DMS153 (cell line): ENCODE measurements at regions not wholly inside any gene's neighbourhood (a gene's known extent, or its start where the extent isn't known, plus 50 kb on each side); places are given as distances from the start of the nearest gene placed in this dataset.

Source experiments
- DNase-seq: peaks from one replicate; lab custom pipeline; 2025; lab: John Stamatoyannopoulos, UW

DNA sequence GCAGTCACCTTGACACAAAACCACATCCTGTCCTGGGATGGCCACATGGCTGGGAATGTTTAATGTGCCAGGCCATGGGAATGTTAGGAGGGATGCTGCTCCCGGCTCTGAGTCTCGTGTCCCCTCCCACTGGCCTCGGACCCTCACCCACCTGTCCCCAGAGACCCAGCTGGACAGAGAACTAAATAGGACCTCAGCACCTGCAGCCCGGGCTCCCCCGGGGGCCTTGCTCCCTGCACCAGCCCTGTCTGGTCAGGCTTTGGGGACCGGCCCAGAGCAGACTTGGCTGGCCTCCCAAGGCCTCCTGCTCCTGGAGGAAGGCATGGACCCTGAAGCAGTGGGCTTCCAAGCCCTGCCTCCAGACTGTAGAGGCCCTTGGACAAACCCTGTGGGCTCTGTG, 100.0 kb upstream of the IQSEC1 start:
- no peak for DNase-seq

DNA sequence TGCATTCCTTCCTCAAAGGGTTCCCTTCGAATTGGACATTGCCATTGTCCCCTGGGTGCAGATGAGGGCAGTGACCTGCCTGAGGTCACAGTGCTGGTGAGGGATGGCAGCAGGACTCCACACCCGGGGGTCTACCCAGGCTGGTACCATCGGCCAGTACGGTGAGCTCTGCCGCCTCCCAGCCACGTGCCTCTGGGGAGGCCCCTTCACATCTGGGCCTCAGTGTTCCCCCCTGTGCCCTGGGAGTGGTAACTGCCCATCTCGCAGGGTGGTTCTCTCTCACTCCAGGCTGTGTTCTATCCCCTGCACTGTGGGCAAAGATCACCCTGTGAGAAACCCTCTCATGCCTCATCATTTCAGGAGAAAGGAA, 99.4 kb upstream of the IQSEC1 start:
- no peak for DNase-seq

- DNase-seq, result no peak
These were observed 98.7 kb upstream of the IQSEC1 start for GRCh38 chr3:13171704-13172643.

GRCh38 chr3:13170317-13170716, 97.1 kb upstream of the IQSEC1 start:
- no peak for DNase-seq

DNA sequence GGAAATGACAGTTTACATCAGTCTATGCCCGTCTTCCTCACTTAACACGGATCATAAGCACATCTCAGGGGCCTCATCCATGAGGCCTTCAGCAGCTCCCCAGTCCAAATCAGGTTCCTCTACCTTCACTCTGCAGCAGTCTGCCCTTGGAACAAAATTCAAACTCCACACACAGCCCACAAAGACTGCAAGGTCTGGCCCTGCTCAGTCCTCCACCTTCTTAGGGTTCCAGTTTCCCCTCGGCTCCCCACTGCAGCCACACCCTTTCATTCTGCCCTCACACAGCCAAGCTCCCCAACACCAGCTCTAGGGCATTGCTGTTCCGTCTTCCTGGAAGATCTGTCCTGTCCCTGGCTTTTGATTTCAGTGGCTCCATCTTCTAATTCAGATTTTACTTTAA, 95.2 kb upstream of the IQSEC1 start:
- no peak for DNase-seq

GRCh38 chr3:13167829-13168228, 94.6 kb upstream of the IQSEC1 start:
- no peak for DNase-seq

- no peak for DNase-seq
These were observed 94.0 kb upstream of the IQSEC1 start for GRCh38 chr3:13167064-13167743.

DNA sequence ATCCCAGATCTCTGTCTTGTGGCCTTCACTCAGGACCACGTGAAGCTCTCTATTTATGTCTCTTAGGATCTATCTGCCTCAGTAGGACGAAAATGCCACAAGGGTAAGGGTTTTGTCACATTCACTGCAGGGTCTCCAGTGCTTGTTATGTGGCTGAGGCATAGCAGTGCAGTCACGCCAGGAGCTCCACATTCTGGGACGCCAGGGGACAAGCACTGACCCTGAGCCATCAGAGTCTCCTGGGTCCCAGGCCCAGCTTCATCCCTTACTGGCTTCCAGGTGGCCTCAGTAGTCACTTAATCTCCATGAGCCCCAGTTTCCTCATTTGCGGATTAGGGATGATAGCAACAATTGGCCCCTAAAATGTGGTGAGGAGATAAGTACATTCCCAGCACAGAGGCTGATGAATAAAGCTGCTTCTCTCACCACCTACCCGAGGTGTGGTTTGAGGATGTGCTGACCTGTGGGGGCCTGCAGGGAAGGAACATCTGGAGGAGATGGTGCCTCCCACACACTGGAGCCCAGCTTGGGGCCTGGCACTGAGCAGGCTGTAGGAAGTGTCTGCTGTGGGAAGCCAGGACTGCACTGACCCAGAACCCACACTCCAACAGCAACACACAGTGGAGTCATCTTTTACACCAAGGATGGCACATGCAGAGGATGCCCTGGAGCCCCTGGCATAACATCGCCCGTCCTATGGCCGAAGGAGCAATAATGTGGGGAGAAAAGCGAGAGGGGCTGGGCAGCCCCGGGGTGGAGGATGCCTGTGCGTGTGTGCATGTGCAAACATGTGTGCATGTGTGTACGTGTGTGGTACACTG, 93.2 kb upstream of the IQSEC1 start:
- DNase-seq, result no peak

DNA sequence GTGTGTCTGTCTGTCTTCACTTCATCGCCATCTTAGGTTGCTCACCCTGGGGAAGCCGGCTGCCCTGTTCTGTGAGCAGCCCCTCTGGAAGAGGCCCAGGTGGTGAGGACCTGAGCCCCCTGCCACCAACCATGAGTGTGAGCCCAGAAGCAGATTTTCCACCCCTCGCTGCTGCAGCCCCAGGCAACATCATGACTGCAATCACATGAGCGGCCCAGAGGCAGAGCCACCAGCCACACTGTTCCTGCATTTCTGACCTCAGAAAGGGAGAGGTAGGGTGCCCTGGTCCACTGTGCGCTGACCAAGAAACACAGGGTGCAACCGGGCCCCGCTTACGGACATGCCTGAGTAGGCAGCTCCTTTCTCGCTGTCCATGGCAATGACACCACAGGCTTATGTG, 92.3 kb upstream of the IQSEC1 start:
- DNase-seq, result no peak

GRCh38 chr3:13164893-13165492, 91.8 kb upstream of the IQSEC1 start:
- no peak for DNase-seq

- DNase-seq, result no peak
These were observed 90.7 kb upstream of the IQSEC1 start for GRCh38 chr3:13163848-13164382.

- DNase-seq, result no peak
These were observed 89.5 kb upstream of the IQSEC1 start for GRCh38 chr3:13162549-13163320.

DNA sequence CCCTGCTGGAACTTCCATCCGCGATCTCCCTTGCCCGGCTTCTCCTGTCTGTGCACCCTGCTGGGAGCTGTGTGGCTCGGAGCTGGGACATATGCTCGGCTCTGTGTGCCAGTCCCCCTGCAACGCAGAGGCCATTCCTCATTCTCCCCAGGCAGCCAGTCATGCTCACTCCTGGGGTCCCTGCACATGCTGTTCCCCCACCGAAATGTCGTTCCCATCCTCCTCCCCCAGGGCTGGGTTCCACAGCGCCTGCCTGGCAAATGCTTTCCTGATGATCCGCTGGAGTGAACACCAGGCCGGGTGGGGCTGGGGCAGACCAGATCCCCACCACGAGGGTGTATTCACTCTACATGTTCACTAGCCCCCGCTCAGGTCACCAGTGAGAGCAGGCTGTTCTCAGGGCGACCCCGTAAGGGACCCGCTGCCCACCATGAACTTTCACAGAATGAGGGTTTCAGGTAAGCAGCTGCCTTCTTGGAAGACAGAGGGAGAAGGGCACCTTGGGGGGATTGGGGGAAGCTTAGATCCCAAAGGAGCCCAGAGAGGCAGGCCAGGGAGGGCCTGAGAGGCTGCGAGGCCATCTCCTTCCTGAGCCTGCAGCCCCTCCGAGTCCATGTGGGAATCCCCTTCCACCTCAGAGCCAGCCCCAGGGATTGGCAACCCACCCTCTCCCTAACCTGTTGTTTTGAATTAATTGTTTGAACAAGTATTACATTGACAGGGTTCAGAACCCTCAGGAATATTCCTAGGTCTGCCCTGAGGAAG, 88.7 kb upstream of the IQSEC1 start:
- no peak for DNase-seq

DNA sequence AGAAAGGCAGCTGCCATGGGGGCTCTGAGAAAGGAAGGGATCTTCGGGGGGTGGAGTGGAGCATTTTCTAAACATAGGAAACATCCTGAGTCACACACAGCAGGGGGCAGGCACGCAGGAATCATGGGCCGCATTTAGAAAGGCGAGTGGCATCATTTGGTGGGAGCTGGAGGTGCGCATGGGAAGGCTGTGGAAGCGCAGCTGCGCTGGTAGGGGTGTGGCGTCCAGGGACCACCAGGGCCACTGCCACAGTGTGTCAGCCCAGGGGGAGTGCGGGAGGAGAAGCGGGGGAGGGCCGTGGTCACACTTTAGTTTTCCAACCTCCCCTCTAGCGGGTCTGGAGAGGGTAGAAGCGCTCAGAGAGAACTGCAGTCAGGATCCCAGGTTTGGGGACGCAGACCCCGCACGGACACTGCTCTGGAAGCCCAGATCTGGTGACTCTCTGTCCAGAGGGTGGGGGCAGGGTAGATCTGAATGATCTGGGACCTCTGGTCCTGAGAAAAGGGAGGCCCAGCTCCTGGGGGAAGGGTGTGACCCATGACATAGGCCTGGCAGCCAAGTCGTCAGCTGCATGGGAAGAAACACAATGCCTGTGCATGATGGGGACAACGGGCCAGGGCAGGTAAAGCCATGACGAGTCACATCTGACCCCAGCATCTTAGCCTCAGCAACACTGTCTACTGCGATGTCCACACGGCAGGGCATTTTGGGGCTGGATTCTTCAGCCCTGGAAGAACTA, 88.0 kb upstream of the IQSEC1 start:
- DNase-seq, result no peak

DNA sequence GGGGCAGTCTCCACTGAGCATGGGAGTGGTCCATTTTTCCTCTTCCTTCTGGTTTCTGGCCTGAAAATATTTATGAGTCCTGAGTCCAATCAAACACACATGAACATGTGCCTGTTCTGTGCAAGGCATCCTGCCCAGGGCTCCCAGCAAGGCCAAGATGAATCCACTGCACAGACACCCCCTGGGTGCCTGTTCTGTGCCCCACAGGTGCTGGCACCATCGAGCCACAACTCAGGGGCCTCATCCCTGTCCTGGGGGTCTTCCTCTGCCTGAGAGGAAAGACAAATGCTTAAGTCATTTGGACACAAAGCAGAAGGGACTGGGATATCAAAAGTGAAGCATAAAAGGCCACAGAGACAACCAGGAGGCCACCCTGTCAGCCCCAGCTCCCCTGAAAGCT, 87.4 kb upstream of the IQSEC1 start:
- DNase-seq, result no peak

GRCh38 chr3:13159890-13160289, 86.7 kb upstream of the IQSEC1 start:
- no peak for DNase-seq

DNA sequence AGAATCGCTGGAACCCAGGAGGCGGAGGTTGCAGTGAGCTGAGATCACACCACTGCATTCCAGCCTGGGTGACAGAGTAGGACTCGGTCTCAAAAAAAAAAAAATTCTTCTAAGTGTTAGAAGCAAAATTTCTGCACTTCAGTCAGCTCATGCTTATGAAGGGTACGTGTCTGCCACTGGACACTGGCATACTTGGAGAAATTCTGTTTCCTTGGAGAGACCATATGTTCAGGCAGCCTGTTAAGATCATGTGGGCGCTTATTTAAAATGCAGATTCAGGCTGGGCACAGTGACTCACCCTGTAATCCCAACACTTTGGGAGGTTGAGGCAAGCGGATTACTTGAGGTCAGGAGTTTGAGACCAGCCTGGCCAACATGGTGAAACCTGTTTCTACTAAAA, 85.6 kb upstream of the IQSEC1 start:
- DNase-seq, result no peak

- no peak for DNase-seq
These were observed 85.2 kb upstream of the IQSEC1 start for GRCh38 chr3:13158408-13158807.

GRCh38 chr3:13157986-13158385, 84.8 kb upstream of the IQSEC1 start:
- DNase-seq, result no peak
